DOHH2 (cell line): ENCODE measurements at regions not wholly inside any gene's neighbourhood (a gene's known extent, or its start where the extent isn't known, plus 50 kb on each side); places are given as distances from the start of the nearest gene placed in this dataset.

ENCODE experiments used
- CTCF ChIP-seq: fragments of 200-600 bp; sonication (generic); IDR thresholded peaks from one replicate; pipeline ENCODE4 v1.5.1; 2014; ENCODE audit warnings: antibody characterized with exemption, mild to moderate bottlenecking, low read depth, low read length; ENCODE audit not compliant: poor library complexity, severe bottlenecking
- EZH2phosphoT487 ChIP-seq: fragments of 200-600 bp; sonication (generic); IDR thresholded peaks from 2 replicates; pipeline ENCODE4 v1.6.1; 2017; ENCODE audit warnings: borderline replicate concordance, mild to moderate bottlenecking, antibody characterized with exemption, low read length, moderate library complexity, mixed read lengths

GRCh38 chr2:64841461-64841860 is 147.7 kb upstream of the SLC1A4 start:
- TF ChIP-seq CTCF (no peak), EZH2phosphoT487 (no peak)
